Esophagus muscularis mucosa (tissue), 3 donors: ENCODE measurements at regions not wholly inside any gene's neighbourhood (a gene's known extent, or its start where the extent isn't known, plus 50 kb on each side); places are given as distances from the start of the nearest gene placed in this dataset.

Experiments used
- POLR2A ChIP-seq: fragments of 450-650 bp; IDR thresholded peaks from one replicate; pipeline ENCODE4 v1.6.1; 2017; ENCODE audit warnings: antibody characterized with exemption, moderate library complexity, mild to moderate bottlenecking, low read depth
- POLR2AphosphoS5 ChIP-seq, 2 donors: sonication (generic); formaldehyde crosslinking; IDR thresholded peaks; one replicate each; pipeline ENCODE4 v1.6.1; 2017; ENCODE audit warnings: antibody characterized with exemption in 2 of 2
- TF ChIP-seq, protein P1 (sequence below), 3 experiments: fragments of 200-600 bp in 2 of 3; fragments of 450-650 bp in 1 of 3; sonication (generic) in 2 of 3; IDR thresholded peaks; one replicate each; pipeline ENCODE4 v1.5.1; 2017 to 2019; ENCODE audit warnings: antibody characterized with exemption in 3 of 3, mild to moderate bottlenecking in 2 of 3, moderate library complexity in 1 of 3

DNA sequence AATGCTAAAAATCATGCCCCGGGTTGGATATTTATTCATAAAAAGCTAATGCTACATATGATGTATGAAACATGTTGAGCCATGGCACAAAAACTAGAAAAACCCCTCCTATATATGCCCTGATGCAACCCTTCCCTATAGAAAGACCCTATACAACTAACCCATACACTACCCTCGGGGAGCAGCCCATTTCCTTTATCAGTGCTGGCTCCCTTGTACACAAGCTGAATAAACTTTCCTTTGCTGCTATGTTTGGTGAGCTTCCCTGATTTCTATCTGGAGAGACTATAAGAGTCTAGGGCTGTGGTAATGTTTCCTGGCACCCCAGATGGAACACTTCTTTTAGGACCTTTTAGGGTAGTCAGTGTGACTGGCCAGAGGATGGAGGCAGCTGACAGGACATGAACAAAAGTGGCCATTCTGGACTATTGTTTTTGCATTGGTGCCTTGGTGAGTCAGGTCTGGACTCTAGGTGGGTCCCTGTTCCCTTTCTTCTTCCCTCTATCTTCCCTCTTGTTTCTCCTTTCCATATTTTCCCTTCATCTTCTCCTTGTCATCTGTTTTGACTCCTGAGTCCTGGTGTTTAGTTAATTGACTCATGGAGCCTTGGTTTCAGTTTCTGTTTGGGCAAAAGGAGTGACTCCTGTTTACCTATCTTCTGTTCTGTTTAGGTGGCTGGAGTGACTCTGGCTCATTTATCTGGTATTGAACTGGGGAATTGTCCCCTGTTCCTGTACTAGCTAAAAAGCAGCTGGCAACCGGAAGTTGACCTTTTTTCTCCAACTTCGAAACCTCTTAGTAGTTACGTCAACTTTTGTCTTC, 1321.8 kb upstream of the PCDH9 start:
- TF ChIP-seq, protein P1, sequence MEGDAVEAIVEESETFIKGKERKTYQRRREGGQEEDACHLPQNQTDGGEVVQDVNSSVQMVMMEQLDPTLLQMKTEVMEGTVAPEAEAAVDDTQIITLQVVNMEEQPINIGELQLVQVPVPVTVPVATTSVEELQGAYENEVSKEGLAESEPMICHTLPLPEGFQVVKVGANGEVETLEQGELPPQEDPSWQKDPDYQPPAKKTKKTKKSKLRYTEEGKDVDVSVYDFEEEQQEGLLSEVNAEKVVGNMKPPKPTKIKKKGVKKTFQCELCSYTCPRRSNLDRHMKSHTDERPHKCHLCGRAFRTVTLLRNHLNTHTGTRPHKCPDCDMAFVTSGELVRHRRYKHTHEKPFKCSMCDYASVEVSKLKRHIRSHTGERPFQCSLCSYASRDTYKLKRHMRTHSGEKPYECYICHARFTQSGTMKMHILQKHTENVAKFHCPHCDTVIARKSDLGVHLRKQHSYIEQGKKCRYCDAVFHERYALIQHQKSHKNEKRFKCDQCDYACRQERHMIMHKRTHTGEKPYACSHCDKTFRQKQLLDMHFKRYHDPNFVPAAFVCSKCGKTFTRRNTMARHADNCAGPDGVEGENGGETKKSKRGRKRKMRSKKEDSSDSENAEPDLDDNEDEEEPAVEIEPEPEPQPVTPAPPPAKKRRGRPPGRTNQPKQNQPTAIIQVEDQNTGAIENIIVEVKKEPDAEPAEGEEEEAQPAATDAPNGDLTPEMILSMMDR (IDR thresholded peaks at IDR 0.05) = no peak
- TF ChIP-seq POLR2A = no peak
- no peak for TF ChIP-seq POLR2AphosphoS5 (IDR thresholded peaks at IDR 0.05)
